B cell (primary cell): ENCODE measurements at regions not wholly inside any gene's neighbourhood (a gene's known extent, or its start where the extent isn't known, plus 50 kb on each side); places are given as distances from the start of the nearest gene placed in this dataset.

ENCODE experiments used
- ATAC-seq: fragments of 200-7000 bp; cut with Tn5 transposase; one replicate; pipeline ENCODE4 v1.10.0; 2021; ENCODE audit warnings: low read depth, mild to moderate bottlenecking, moderate number of reproducible peaks, moderate library complexity
- CTCF ChIA-PET: fragments of 350-600 bp; sonication (Branson Sonifier 250); formaldehyde crosslinking; loops from one replicate; lab custom pipeline; 2021; ENCODE audit warnings: antibody characterized with exemption, inconsistent platforms; lab: Charles Lee
- POLR2A ChIA-PET: fragments of 350-600 bp; sonication (Branson Sonifier 250); formaldehyde crosslinking; loops from one replicate; lab custom pipeline; 2021; ENCODE audit warnings: antibody characterized with exemption; lab: Charles Lee
- DNase-seq: peaks from one replicate; pipeline ENCODE4 v3.0.0; 2013
- H2AFZ ChIP-seq: 2 replicates; pipeline ENCODE4 v1.6.1; 2012; ENCODE audit warnings: mild to moderate bottlenecking, low read depth, low read length; ENCODE audit not compliant: insufficient read depth, poor library complexity, severe bottlenecking
- H3K27ac ChIP-seq, 2 donors: 1 replicate in 1 of 2; 2 replicates in 1 of 2; pipeline ENCODE4 v1.5.1; 2012 to 2013; ENCODE audit warnings: low read length in 2 of 2, mild to moderate bottlenecking in 2 of 2, moderate library complexity in 1 of 2
- H3K27me3 ChIP-seq, 4 experiments: fragments of 200-600 bp in 1 of 4; sonication (generic) in 1 of 4; replicated peaks in 1 of 4; 1 replicate in 2 of 4; 2 replicates in 2 of 4; pipeline versions ENCODE4 v1.6.1 to v1.7.0; 2013 to 2016; ENCODE audit warnings: low read length in 3 of 4, mild to moderate bottlenecking in 2 of 4, mixed read lengths in 1 of 4, moderate library complexity in 1 of 4; ENCODE audit not compliant: insufficient read depth in 4 of 4, control insufficient read depth in 3 of 4; ENCODE audit errors: control extremely low read depth in 1 of 4
- H3K36me3 ChIP-seq, 2 experiments: replicated peaks in 1 of 2; 1 replicate in 1 of 2; 2 replicates in 1 of 2; pipeline versions ENCODE4 v1.6.1 to v1.7.1; 2013; ENCODE audit warnings: low read length in 1 of 2; ENCODE audit not compliant: insufficient read depth in 2 of 2, control insufficient read depth in 1 of 2; ENCODE audit errors: control extremely low read depth in 1 of 2, extremely low read depth in 1 of 2
- H3K4me1 ChIP-seq, 2 donors: fragments of 200-600 bp in 1 of 2; sonication (generic) in 1 of 2; 1 replicate in 1 of 2; 2 replicates in 1 of 2; pipeline versions ENCODE4 v1.5.1 to v1.6.1; 2013 to 2017; ENCODE audit warnings: low read length in 2 of 2; ENCODE audit not compliant: control insufficient read depth in 2 of 2, insufficient read depth in 2 of 2
- H3K4me2 ChIP-seq: replicated peaks from 2 replicates; pipeline ENCODE3; 2012; ENCODE audit warnings: mild to moderate bottlenecking, low read depth, low read length; ENCODE audit not compliant: poor library complexity, severe bottlenecking
- H3K4me3 ChIP-seq, 5 experiments: fragments of 200-600 bp in 1 of 5; sonication (generic) in 1 of 5; 1 replicate in 3 of 5; 2 replicates in 2 of 5; pipeline versions ENCODE4 v1.5.1 to v1.7.0; 2011 to 2016; ENCODE audit warnings: low read length in 4 of 5, mild to moderate bottlenecking in 4 of 5, low read depth in 2 of 5, control low read depth in 1 of 5, moderate library complexity in 1 of 5; ENCODE audit not compliant: insufficient read depth in 1 of 5; ENCODE audit errors: control extremely low read depth in 1 of 5, extremely low read depth in 1 of 5
- H3K79me2 ChIP-seq: fragments of 200-600 bp; sonication (generic); one replicate; pipeline ENCODE4 v1.6.0; 2016; ENCODE audit warnings: low read length; ENCODE audit not compliant: control insufficient read depth, insufficient read depth
- H3K9ac ChIP-seq: fragments of 200-600 bp; sonication (generic); 2 replicates; pipeline ENCODE4 v1.6.1; 2017; ENCODE audit warnings: mild to moderate bottlenecking, low read length, moderate library complexity
- H3K9me3 ChIP-seq, 3 donors: one replicate each; pipeline versions ENCODE4 v1.6.1 to v1.7.1; 2013; ENCODE audit warnings: low read length in 2 of 3; ENCODE audit not compliant: control insufficient read depth in 2 of 3, insufficient read depth in 1 of 3; ENCODE audit errors: control extremely low read depth in 1 of 3
- H4K20me1 ChIP-seq: 2 replicates; pipeline ENCODE4 v1.6.0; 2012; ENCODE audit warnings: mild to moderate bottlenecking, low read length; ENCODE audit not compliant: insufficient read depth, control insufficient read depth, poor library complexity, severe bottlenecking
- H3K27ac Mint-ChIP-seq: one replicate; pipeline ENCODE4 v1.8.0; 2021; ENCODE audit warnings: mixed read lengths
- H3K27me3 Mint-ChIP-seq: one replicate; pipeline ENCODE4 v1.8.0; 2021; ENCODE audit warnings: mixed read lengths
- H3K4me1 Mint-ChIP-seq: one replicate; pipeline ENCODE4 v1.8.0; 2021; ENCODE audit warnings: mixed read lengths
- H3K4me3 Mint-ChIP-seq: one replicate; pipeline ENCODE4 v1.8.0; 2021; ENCODE audit warnings: mixed read lengths
- H3K9me3 Mint-ChIP-seq: one replicate; pipeline ENCODE4 v1.8.0; 2022; ENCODE audit warnings: mixed read lengths; ENCODE audit not compliant: insufficient read depth
- CTCF ChIP-seq: fragments of 200-600 bp; IDR thresholded peaks from one replicate; pipeline ENCODE4 v1.8.0; 2022; ENCODE audit warnings: antibody characterized with exemption, mild to moderate bottlenecking
- EZH2 ChIP-seq: IDR thresholded peaks from 2 replicates; pipeline ENCODE4 v1.6.1; 2012; ENCODE audit warnings: borderline replicate concordance, low read depth, mild to moderate bottlenecking, moderate library complexity, low read length; ENCODE audit not compliant: insufficient read depth, poor library complexity, severe bottlenecking
- WGBS: methylation state at CpG from one replicate; pipeline ENCODE4 v1.1.5; 2013; ENCODE audit warnings: missing lambda C conversion rate; ENCODE audit not compliant: insufficient coverage; 5-methylcytosine and 5-hydroxymethylcytosine counted together
- intact Hi-C: fragments of 100-400 bp; cut with micrococcal nuclease; formaldehyde crosslinking; loops from one replicate; pipeline ENCODE4 v1.10.0; 2022

GRCh38 chrX:115368876-115369275 is 79.4 kb downstream of the LUZP4 start:
- H4K20me1 ChIP-seq = no peaks in the 10 kb centered on the region
- H3K9me3 Mint-ChIP-seq = no peaks in the 10 kb centered on the region
- H3K27ac ChIP-seq = no peak overlapping the region
- no peaks in the 10 kb centered on the region for H3K4me1 ChIP-seq
- DNase-seq (no peak), ATAC-seq (no peak)
- no peak overlapping the region for H3K4me3 Mint-ChIP-seq
- H3K4me2 ChIP-seq = no peak overlapping the region
- no peak for TF ChIP-seq EZH2
- no peak for TF ChIP-seq CTCF
- H3K4me3 ChIP-seq = no peak overlapping the region
- no peak overlapping the region for H3K27ac Mint-ChIP-seq
- CTCF ChIA-PET = no interaction called here
- WGBS = no CpG with 5 or more reads among the region's 2 CpGs
- no peaks in the 10 kb centered on the region for H3K27me3 Mint-ChIP-seq
- no peak overlapping the region for H3K9ac ChIP-seq
- H3K9me3 ChIP-seq = no peaks in the 10 kb centered on the region
- POLR2A ChIA-PET = no interaction called here
- H2AFZ ChIP-seq = no peak overlapping the region
- H3K79me2 ChIP-seq = no peaks in the 10 kb centered on the region
- H3K36me3 ChIP-seq = no peaks in the 10 kb centered on the region
- H3K4me1 Mint-ChIP-seq = no peaks in the 10 kb centered on the region
- no peaks in the 10 kb centered on the region for H3K27me3 ChIP-seq
- intact Hi-C loops = no loop called here

GRCh38 chrX:115372152-115372551 is 82.6 kb downstream of the LUZP4 start:
- Mint-ChIP-seq H3K4me3 (no peak overlapping the region), H3K4me1 (no peaks in the 10 kb centered on the region), H3K9me3 (no peaks in the 10 kb centered on the region), H3K27ac (no peak overlapping the region), H3K27me3 (no peaks in the 10 kb centered on the region)
- Histone ChIP-seq H3K79me2 (no peaks in the 10 kb centered on the region), H4K20me1 (no peaks in the 10 kb centered on the region), H3K4me1 (no peaks in the 10 kb centered on the region), H3K4me2 (no peak overlapping the region), H3K4me3 (no peak overlapping the region), H3K36me3 (no peaks in the 10 kb centered on the region), H3K9me3 (no peaks in the 10 kb centered on the region), H2AFZ (no peak overlapping the region), H3K27ac (no peak overlapping the region), H3K9ac (no peak overlapping the region), H3K27me3 (no peaks in the 10 kb centered on the region)
- DNase-seq = no peak
- no peak for TF ChIP-seq CTCF
- POLR2A ChIA-PET = no interaction called here
- CTCF ChIA-PET = no interaction called here
- intact Hi-C loops = no loop called here
- ATAC-seq = no peak
- no CpG with 5 or more reads among the region's 4 CpGs for WGBS
